Mucosa of descending colon (tissue), 3 donors: ENCODE measurements at regions not wholly inside any gene's neighbourhood (a gene's known extent, or its start where the extent isn't known, plus 50 kb on each side); places are given as distances from the start of the nearest gene placed in this dataset.
"Not testable (repeated sequence)": the region's sequence is repeated elsewhere in the genome, so short reads cannot be mapped to it uniquely, and the experiment has no call there.

ENCODE experiments used
- ATAC-seq: fragments of 200-7000 bp; cut with Tn5 transposase; one replicate; pipeline ENCODE4 v1.9.1; 2020; ENCODE audit warnings: mild to moderate bottlenecking, moderate library complexity
- DNase-seq, 3 donors: peaks; one replicate each; pipeline ENCODE4 v3.0.0-alpha.2; 2020
- H3K36me3 ChIP-seq: fragments of 200-600 bp; one replicate; pipeline ENCODE4 v1.8.0; 2021; ENCODE audit warnings: low read depth, mild to moderate bottlenecking
- H3K4me1 ChIP-seq: fragments of 200-600 bp; one replicate; pipeline ENCODE4 v1.8.0; 2021; ENCODE audit warnings: low read depth, mild to moderate bottlenecking
- H3K4me3 ChIP-seq: fragments of 200-600 bp; one replicate; pipeline ENCODE4 v1.8.0; 2021; ENCODE audit warnings: mild to moderate bottlenecking
- H3K9me3 ChIP-seq: fragments of 200-600 bp; one replicate; pipeline ENCODE4 v1.8.0; 2021; ENCODE audit warnings: mild to moderate bottlenecking
- intact Hi-C, 2 donors: fragments of 100-400 bp; cut with DNase I in 1 of 2; cut with micrococcal nuclease in 1 of 2; formaldehyde crosslinking; loops; one replicate each; pipeline versions ENCODE4 v1.11.0 to v1.11.1; 2022; cut with DNase I, micrococcal nuclease
- TF ChIP-seq, protein P1 (sequence below): fragments of 200-600 bp; IDR thresholded peaks from one replicate; pipeline ENCODE4 v1.8.0; 2022; ENCODE audit warnings: antibody characterized with exemption, mild to moderate bottlenecking
- donor health status: DM: no; HTN: no; CAD: no; lungs with moderate emphysema.
- donor health status: DM: no; HTN: no; CAD: no.
- donor health status: DM: no; HTN: yes; CAD: no.

DNA sequence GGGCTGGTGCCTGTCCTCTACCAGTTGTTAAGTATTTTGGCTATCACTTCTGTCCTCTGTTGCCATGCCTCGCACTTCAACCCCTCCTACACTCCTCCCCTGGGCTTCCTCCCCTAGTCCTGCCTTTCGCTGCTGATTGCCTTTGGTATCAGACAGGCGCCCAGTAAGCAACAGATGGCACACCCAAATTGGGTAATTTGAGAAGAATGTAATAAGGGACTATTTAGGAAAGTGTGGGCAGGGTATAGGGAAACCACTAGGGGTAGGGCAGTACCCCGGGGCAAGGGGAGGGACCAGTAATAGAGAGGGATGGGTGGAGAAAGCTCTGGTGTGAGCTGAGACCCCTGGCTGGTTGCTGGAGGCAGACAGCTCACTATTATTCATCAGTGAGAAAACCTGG lies 172.7 kb upstream of the USP9X start:
- no peaks in the 10 kb centered on the region for H3K4me1 ChIP-seq
- intact Hi-C loops = no loop called here
- H3K9me3 ChIP-seq = no peaks in the 10 kb centered on the region
- no peak overlapping the region for H3K4me3 ChIP-seq
- TF ChIP-seq, protein P1, sequence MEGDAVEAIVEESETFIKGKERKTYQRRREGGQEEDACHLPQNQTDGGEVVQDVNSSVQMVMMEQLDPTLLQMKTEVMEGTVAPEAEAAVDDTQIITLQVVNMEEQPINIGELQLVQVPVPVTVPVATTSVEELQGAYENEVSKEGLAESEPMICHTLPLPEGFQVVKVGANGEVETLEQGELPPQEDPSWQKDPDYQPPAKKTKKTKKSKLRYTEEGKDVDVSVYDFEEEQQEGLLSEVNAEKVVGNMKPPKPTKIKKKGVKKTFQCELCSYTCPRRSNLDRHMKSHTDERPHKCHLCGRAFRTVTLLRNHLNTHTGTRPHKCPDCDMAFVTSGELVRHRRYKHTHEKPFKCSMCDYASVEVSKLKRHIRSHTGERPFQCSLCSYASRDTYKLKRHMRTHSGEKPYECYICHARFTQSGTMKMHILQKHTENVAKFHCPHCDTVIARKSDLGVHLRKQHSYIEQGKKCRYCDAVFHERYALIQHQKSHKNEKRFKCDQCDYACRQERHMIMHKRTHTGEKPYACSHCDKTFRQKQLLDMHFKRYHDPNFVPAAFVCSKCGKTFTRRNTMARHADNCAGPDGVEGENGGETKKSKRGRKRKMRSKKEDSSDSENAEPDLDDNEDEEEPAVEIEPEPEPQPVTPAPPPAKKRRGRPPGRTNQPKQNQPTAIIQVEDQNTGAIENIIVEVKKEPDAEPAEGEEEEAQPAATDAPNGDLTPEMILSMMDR = no peak
- no peaks in the 10 kb centered on the region for H3K36me3 ChIP-seq
- DNase-seq (no peak), ATAC-seq (no peak)

DNA sequence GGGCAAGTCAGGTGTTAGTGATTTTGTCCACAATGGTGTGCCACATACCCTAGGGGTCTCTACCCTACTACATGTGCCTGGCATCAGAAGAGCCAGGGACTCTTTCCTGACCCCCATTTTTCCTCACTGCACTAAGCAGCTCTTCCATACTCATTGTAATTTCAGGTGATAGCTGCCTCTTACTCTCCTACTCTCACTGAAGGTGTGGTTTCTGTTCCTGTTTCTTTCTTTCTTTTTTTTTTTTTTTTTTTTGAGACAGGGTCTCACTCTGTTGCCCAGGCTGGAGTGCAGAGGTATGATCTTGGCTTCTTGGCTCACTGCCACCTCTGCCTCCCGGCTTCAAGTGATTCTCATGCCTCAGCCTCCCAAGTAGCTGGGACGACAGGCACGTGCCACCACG lies 164.9 kb upstream of the USP9X start:
- Histone ChIP-seq H3K9me3 (no peaks in the 10 kb centered on the region), H3K4me1 (no peaks in the 10 kb centered on the region), H3K4me3 (no peak overlapping the region), H3K36me3 (no peaks in the 10 kb centered on the region)
- intact Hi-C loops = no loop called here
- no peak for DNase-seq
- ATAC-seq = no peak
- TF ChIP-seq, protein P1 = no peak

DNA sequence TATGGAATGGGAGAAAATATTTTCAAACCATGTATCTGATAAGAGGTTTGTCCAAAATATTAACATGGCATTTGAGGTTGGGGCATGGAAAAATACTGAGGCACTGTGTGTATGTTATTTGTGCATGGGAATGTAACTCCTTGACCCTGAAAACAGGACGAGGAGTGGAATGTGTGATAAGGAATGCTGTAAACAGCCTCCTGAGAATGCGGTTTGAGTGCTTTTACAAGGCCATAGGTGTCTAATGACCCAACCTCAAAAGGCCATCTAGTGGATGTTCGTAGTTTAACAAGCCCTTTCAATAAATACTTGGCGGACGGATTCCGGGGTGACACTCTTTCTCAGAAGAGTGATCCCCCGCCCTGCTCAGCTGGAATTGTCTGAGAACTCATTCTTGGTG lies 162.9 kb upstream of the USP9X start:
- Histone ChIP-seq H3K4me1 (no peaks in the 10 kb centered on the region), H3K9me3 (no peaks in the 10 kb centered on the region), H3K4me3 (no peak overlapping the region), H3K36me3 (no peaks in the 10 kb centered on the region)
- DNase-seq = peak in 1 of 3 donors; percentile 22
- TF ChIP-seq, protein P1 = no peak
- intact Hi-C loops = no loop called here
- ATAC-seq = peak; percentile 47

DNA sequence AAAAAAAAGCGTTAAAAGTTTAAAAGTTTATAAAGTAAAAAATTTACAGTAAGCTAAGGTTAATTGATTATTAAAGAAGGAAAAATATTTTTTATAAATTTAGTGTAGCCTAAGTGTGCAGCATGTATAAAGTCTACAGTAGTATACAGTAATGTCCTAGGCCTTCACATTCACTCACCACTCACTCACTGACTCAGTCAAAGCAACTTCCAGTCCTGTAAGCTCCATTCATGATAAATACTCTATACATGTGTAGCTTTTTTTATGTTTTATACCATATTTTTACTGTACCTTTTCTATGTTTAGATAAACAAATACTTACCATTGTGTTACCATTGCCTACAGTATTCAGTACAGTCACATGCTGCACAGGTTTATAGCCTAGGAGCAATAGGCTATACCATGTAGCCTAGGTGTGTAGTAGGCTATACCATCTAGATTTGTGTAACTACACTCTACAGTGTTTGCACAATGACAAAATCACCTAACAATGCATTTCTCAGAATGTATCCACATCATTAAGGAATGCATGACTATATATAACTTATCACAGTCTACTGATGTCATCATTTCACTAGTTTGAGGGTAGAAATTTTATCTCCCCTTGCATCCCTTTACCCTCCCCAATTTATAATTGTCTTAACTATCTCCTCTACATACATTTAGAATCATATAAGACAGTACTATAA lies 158.4 kb upstream of the USP9X start:
- ATAC-seq = peak; percentile 55
- H3K4me3 ChIP-seq, DNase-seq, H3K4me1 ChIP-seq, H3K9me3 ChIP-seq, intact Hi-C loops, H3K36me3 ChIP-seq: not testable (repeated sequence)

- DNase-seq (no peak), ATAC-seq (no peak)
- intact Hi-C loops = no loop called here
- Histone ChIP-seq H3K9me3 (no peaks in the 10 kb centered on the region), H3K4me1 (no peaks in the 10 kb centered on the region), H3K36me3 (no peaks in the 10 kb centered on the region), H3K4me3 (no peak overlapping the region)
- TF ChIP-seq, protein P1 = no peak
These were observed 157.2 kb upstream of the USP9X start for GRCh38 chrX:40928076-40928475.

DNA sequence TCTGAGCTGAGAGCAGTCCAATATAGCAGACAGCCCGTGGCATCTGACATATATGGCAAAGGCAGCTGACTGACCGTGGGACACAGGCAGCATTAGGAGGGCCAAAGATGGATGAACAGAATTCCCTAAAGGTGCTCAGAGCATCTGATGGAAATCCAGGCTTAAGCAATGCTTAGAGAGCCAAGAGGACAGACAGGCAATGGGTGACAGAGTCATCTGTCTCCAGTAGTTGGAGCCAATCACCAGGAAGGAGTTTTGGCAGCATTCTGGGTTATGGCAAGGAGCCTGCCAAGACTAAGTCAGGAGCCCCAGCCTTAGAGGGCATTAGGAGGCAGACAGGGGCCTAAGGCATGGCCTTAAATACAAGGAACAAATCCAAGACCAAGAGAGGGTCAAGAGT lies 153.3 kb upstream of the USP9X start:
- no peaks in the 10 kb centered on the region for H3K36me3 ChIP-seq
- H3K4me1 ChIP-seq = no peaks in the 10 kb centered on the region
- DNase-seq (no peak), ATAC-seq (peak; percentile 37)
- intact Hi-C loops = no loop called here
- no peak overlapping the region for H3K4me3 ChIP-seq
- TF ChIP-seq, protein P1 = no peak
- H3K9me3 ChIP-seq = no peaks in the 10 kb centered on the region
